ENCODE measurements at regions not wholly inside any gene's neighbourhood (a gene's known extent, or its start where the extent isn't known, plus 50 kb on each side); places are given as distances from the start of the nearest gene placed in this dataset.

- no peak for TF ChIP-seq CTCF (conservative IDR thresholded peaks at IDR 0.05 in 1 of 2, IDR thresholded peaks at IDR 0.05 in 1 of 2; ENCODE audit: extremely low read depth in 1 of 2, insufficient read depth in 1 of 2, low read depth in 1 of 2, low read length in 2 of 2)
- TF ChIP-seq EZH2 (IDR thresholded peaks at IDR 0.05; ENCODE audit: borderline replicate concordance, low read length) = no peak
Observed at GRCh38 chr16:49930841-49931240, 74.9 kb upstream of the ZNF423 start.

Measured in mammary epithelial cell (primary cell).